SK-N-MC (cell line): ENCODE measurements at regions not wholly inside any gene's neighbourhood (a gene's known extent, or its start where the extent isn't known, plus 50 kb on each side); places are given as distances from the start of the nearest gene placed in this dataset.

ENCODE experiments used
- DNase-seq: peaks from one replicate; pipeline ENCODE4 v3.0.0-alpha.2; 2011; ENCODE audit warnings: low read depth, low spot score
- H3K27ac ChIP-seq: fragments of 200-600 bp; sonication (generic); 2 replicates; pipeline ENCODE4 v1.5.1; 2016; ENCODE audit warnings: mixed run types
- H3K36me3 ChIP-seq: fragments of 200-600 bp; sonication (generic); 2 replicates; pipeline ENCODE4 v1.6.1; 2017; ENCODE audit warnings: antibody characterized with exemption, low read length, mixed read lengths; ENCODE audit not compliant: insufficient read depth
- H3K4me3 ChIP-seq: fragments of 200-600 bp; sonication (generic); 2 replicates; pipeline ENCODE4 v1.5.1; 2016
- H3K9ac ChIP-seq: fragments of 200-600 bp; sonication (generic); 2 replicates; pipeline ENCODE4 v1.8.0; 2017; ENCODE audit warnings: mixed run types, mixed read lengths; ENCODE audit not compliant: insufficient read length
- H3K9me3 ChIP-seq: fragments of 200-600 bp; sonication (generic); 2 replicates; pipeline ENCODE4 v1.6.1; 2017; ENCODE audit warnings: low read depth, mild to moderate bottlenecking, antibody characterized with exemption, low read length, moderate library complexity, mixed read lengths
- EZH2 ChIP-seq: fragments of 200-600 bp; sonication (generic); IDR thresholded peaks from one replicate; pipeline ENCODE4 v1.6.1; 2017; ENCODE audit warnings: antibody characterized with exemption
- FOXP2 ChIP-seq: optimal IDR thresholded peaks from 2 replicates; pipeline ENCODE3; 2011; ENCODE audit warnings: mild to moderate bottlenecking, moderate library complexity; ENCODE audit not compliant: insufficient read depth; ENCODE audit errors: extremely low read length, control extremely low read depth
- POLR2AphosphoS5 ChIP-seq: IDR thresholded peaks from 2 replicates; pipeline ENCODE4 v1.6.1; 2012; ENCODE audit warnings: mild to moderate bottlenecking, low read depth, low read length, borderline replicate concordance

- Histone ChIP-seq H3K36me3 (no peaks in the 10 kb centered on the region), H3K9ac (no peak overlapping the region), H3K27ac (no peak overlapping the region), H3K9me3 (no peaks in the 10 kb centered on the region), H3K4me3 (no peak overlapping the region)
- no peak for TF ChIP-seq FOXP2
- TF ChIP-seq POLR2AphosphoS5 = no peak
- no peak for TF ChIP-seq EZH2
- DNase-seq = no peak
These were observed 205.9 kb upstream of the IL12B start for GRCh38 chr5:159536166-159536565.

- DNase-seq = no peak
- no peak overlapping the region for H3K27ac ChIP-seq
- no peak overlapping the region for H3K4me3 ChIP-seq
- no peaks in the 10 kb centered on the region for H3K9me3 ChIP-seq
- TF ChIP-seq FOXP2 (no peak), EZH2 (no peak), POLR2AphosphoS5 (no peak)
- no peaks in the 10 kb centered on the region for H3K36me3 ChIP-seq
- no peak overlapping the region for H3K9ac ChIP-seq
These were observed 206.4 kb upstream of the IL12B start for GRCh38 chr5:159536646-159537045.

GRCh38 chr5:159539678-159540077, 209.4 kb upstream of the IL12B start:
- no peak for DNase-seq
- H3K4me3 ChIP-seq = no peak overlapping the region
- H3K9me3 ChIP-seq = no peaks in the 10 kb centered on the region
- H3K36me3 ChIP-seq = no peaks in the 10 kb centered on the region
- no peak overlapping the region for H3K27ac ChIP-seq
- TF ChIP-seq EZH2 (no peak), FOXP2 (no peak), POLR2AphosphoS5 (no peak)
- H3K9ac ChIP-seq = no peak overlapping the region

- TF ChIP-seq POLR2AphosphoS5 (no peak), EZH2 (no peak), FOXP2 (no peak)
- no peak for DNase-seq
- no peak overlapping the region for H3K9ac ChIP-seq
- no peaks in the 10 kb centered on the region for H3K9me3 ChIP-seq
- H3K27ac ChIP-seq = no peak overlapping the region
- no peak overlapping the region for H3K4me3 ChIP-seq
- no peaks in the 10 kb centered on the region for H3K36me3 ChIP-seq
These were observed 213.0 kb upstream of the IL12B start for GRCh38 chr5:159543326-159543725.

GRCh38 chr5:159545156-159545555, 214.9 kb upstream of the IL12B start:
- Histone ChIP-seq H3K4me3 (no peak overlapping the region), H3K9ac (no peak overlapping the region), H3K36me3 (no peaks in the 10 kb centered on the region), H3K9me3 (no peaks in the 10 kb centered on the region), H3K27ac (no peak overlapping the region)
- DNase-seq = no peak
- no peak for TF ChIP-seq EZH2
- no peak for TF ChIP-seq FOXP2
- TF ChIP-seq POLR2AphosphoS5 = no peak

GRCh38 chr5:159547466-159548195, 217.3 kb upstream of the IL12B start:
- Histone ChIP-seq H3K9me3 (no peaks in the 10 kb centered on the region), H3K4me3 (no peak overlapping the region), H3K36me3 (no peaks in the 10 kb centered on the region), H3K27ac (no peak overlapping the region), H3K9ac (no peak overlapping the region)
- TF ChIP-seq POLR2AphosphoS5 = no peak
- TF ChIP-seq EZH2 = no peak
- TF ChIP-seq FOXP2 = no peak
- no peak for DNase-seq

- H3K9ac ChIP-seq = no peak overlapping the region
- no peak overlapping the region for H3K27ac ChIP-seq
- H3K9me3 ChIP-seq = no peaks in the 10 kb centered on the region
- no peak overlapping the region for H3K4me3 ChIP-seq
- TF ChIP-seq FOXP2 (no peak), EZH2 (no peak), POLR2AphosphoS5 (no peak)
- no peak for DNase-seq
- H3K36me3 ChIP-seq = no peaks in the 10 kb centered on the region
These were observed 218.2 kb upstream of the IL12B start for GRCh38 chr5:159548517-159548916.

GRCh38 chr5:159549046-159549445, 218.8 kb upstream of the IL12B start:
- Histone ChIP-seq H3K9me3 (no peaks in the 10 kb centered on the region), H3K36me3 (no peaks in the 10 kb centered on the region), H3K4me3 (no peak overlapping the region), H3K27ac (no peak overlapping the region), H3K9ac (no peak overlapping the region)
- TF ChIP-seq FOXP2 (no peak), POLR2AphosphoS5 (no peak), EZH2 (no peak)
- no peak for DNase-seq

GRCh38 chr5:159550951-159551350, 220.7 kb upstream of the IL12B start:
- Histone ChIP-seq H3K4me3 (no peak overlapping the region), H3K9ac (no peak overlapping the region), H3K36me3 (no peaks in the 10 kb centered on the region), H3K27ac (no peak overlapping the region), H3K9me3 (no peaks in the 10 kb centered on the region)
- DNase-seq = no peak
- TF ChIP-seq EZH2 = no peak
- TF ChIP-seq POLR2AphosphoS5 = no peak
- no peak for TF ChIP-seq FOXP2
